HG02884 (cell line): ENCODE measurements at regions not wholly inside any gene's neighbourhood (a gene's known extent, or its start where the extent isn't known, plus 50 kb on each side); places are given as distances from the start of the nearest gene placed in this dataset.

Source experiments
- ATAC-seq: cut with Tn5 transposase; IDR thresholded peaks from one replicate; pipeline ENCODE4 v1.9.1; 2021; ENCODE audit warnings: mild to moderate bottlenecking, moderate library complexity; ENCODE audit not compliant: unreplicated experiment

- ATAC-seq = no peak
Observed at GRCh38 chr3:176933704-176934103, 263.6 kb downstream of the TBL1XR1 start.

GRCh38 chr3:176932433-176932832 lies 264.8 kb downstream of the TBL1XR1 start:
- no peak for ATAC-seq

GRCh38 chr3:176931991-176932390 lies 265.3 kb downstream of the TBL1XR1 start:
- no peak for ATAC-seq

GRCh38 chr3:176930942-176931341 lies 266.3 kb downstream of the TBL1XR1 start:
- ATAC-seq = no peak

GRCh38 chr3:176928582-176928931 lies 268.7 kb downstream of the TBL1XR1 start:
- ATAC-seq = no peak

GRCh38 chr3:176927706-176928581 lies 269.3 kb downstream of the TBL1XR1 start:
- ATAC-seq = no peak

- ATAC-seq = no peak
Observed at GRCh38 chr3:176927280-176927679, 270.0 kb downstream of the TBL1XR1 start.

GRCh38 chr3:176926688-176927087 lies 270.6 kb downstream of the TBL1XR1 start:
- ATAC-seq = no peak

GRCh38 chr3:176926034-176926433 lies 271.2 kb downstream of the TBL1XR1 start:
- ATAC-seq = no peak

- no peak for ATAC-seq
Observed at GRCh38 chr3:176920766-176921160, 276.5 kb downstream of the TBL1XR1 start.

GRCh38 chr3:176919836-176920765 lies 277.2 kb downstream of the TBL1XR1 start:
- ATAC-seq = no peak

GRCh38 chr3:176916777-176917176 lies 280.5 kb downstream of the TBL1XR1 start:
- ATAC-seq = no peak

- ATAC-seq = no peak
Observed at GRCh38 chr3:176914764-176915163, 282.5 kb downstream of the TBL1XR1 start.

GRCh38 chr3:176911579-176911978 lies 285.7 kb downstream of the TBL1XR1 start:
- ATAC-seq = no peak

GRCh38 chr3:176909044-176909443 lies 288.2 kb downstream of the TBL1XR1 start:
- ATAC-seq = no peak

- no peak for ATAC-seq
Observed at GRCh38 chr3:176906046-176906905, 291.0 kb downstream of the TBL1XR1 start.

- ATAC-seq = no peak
Observed at GRCh38 chr3:176905331-176905730, 292.0 kb downstream of the TBL1XR1 start.

GRCh38 chr3:176904506-176904905 lies 292.8 kb downstream of the TBL1XR1 start:
- ATAC-seq = no peak

GRCh38 chr3:176896640-176897039 lies 300.6 kb downstream of the TBL1XR1 start:
- no peak for ATAC-seq

GRCh38 chr3:176896165-176896564 lies 301.1 kb downstream of the TBL1XR1 start:
- no peak for ATAC-seq

- no peak for ATAC-seq
Observed at GRCh38 chr3:176879710-176880109, 317.6 kb downstream of the TBL1XR1 start.
